H1 (cell line): ENCODE measurements at regions not wholly inside any gene's neighbourhood (a gene's known extent, or its start where the extent isn't known, plus 50 kb on each side); places are given as distances from the start of the nearest gene placed in this dataset.

Experiments
- CHD1 ChIP-seq: IDR thresholded peaks from 2 replicates; pipeline ENCODE4 v1.6.1; 2012; ENCODE audit warnings: low read depth, low read length, improper control_type of control experiment
- KDM5A ChIP-seq: fragments of 200-600 bp; IDR thresholded peaks from 2 replicates; pipeline ENCODE4 v1.7.1; 2012; ENCODE audit warnings: mild to moderate bottlenecking, low read length, inconsistent platforms, mixed read lengths
- TCF12 ChIP-seq: IDR thresholded peaks from 2 replicates; pipeline ENCODE4 v1.6.1; 2011; ENCODE audit warnings: low read depth, mild to moderate bottlenecking, low read length
- TF ChIP-seq, protein P1 (sequence below): fragments of 300-600 bp; sonication (generic); IDR thresholded peaks from 2 replicates; pipeline ENCODE4 v1.7.1; 2012; ENCODE audit warnings: low read length, moderate library complexity, mild to moderate bottlenecking, inconsistent platforms; ENCODE audit not compliant: insufficient replicate concordance

DNA sequence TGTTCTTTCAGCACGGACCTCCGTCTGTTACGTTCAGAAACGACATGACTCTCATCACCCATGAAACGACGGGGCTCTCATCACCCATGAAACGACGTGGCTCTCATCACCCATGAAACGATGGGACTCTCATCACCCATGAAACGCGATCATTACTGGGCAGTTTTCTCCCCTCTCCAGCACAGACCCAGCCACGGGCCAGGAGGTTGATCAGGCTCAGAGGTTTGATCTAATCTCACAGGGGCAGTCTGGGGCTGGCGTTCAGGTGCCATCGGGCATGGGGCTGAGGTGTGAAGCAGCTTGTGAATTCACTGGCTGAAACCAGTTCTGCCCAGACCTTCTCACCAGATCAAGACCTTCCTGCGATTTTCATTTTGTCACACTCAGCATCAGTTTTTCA is 296.4 kb downstream of the NDUFA10 start (continued):
- TF ChIP-seq KDM5A: no peak
- TF ChIP-seq CHD1: no peak
- TF ChIP-seq, protein P1, sequence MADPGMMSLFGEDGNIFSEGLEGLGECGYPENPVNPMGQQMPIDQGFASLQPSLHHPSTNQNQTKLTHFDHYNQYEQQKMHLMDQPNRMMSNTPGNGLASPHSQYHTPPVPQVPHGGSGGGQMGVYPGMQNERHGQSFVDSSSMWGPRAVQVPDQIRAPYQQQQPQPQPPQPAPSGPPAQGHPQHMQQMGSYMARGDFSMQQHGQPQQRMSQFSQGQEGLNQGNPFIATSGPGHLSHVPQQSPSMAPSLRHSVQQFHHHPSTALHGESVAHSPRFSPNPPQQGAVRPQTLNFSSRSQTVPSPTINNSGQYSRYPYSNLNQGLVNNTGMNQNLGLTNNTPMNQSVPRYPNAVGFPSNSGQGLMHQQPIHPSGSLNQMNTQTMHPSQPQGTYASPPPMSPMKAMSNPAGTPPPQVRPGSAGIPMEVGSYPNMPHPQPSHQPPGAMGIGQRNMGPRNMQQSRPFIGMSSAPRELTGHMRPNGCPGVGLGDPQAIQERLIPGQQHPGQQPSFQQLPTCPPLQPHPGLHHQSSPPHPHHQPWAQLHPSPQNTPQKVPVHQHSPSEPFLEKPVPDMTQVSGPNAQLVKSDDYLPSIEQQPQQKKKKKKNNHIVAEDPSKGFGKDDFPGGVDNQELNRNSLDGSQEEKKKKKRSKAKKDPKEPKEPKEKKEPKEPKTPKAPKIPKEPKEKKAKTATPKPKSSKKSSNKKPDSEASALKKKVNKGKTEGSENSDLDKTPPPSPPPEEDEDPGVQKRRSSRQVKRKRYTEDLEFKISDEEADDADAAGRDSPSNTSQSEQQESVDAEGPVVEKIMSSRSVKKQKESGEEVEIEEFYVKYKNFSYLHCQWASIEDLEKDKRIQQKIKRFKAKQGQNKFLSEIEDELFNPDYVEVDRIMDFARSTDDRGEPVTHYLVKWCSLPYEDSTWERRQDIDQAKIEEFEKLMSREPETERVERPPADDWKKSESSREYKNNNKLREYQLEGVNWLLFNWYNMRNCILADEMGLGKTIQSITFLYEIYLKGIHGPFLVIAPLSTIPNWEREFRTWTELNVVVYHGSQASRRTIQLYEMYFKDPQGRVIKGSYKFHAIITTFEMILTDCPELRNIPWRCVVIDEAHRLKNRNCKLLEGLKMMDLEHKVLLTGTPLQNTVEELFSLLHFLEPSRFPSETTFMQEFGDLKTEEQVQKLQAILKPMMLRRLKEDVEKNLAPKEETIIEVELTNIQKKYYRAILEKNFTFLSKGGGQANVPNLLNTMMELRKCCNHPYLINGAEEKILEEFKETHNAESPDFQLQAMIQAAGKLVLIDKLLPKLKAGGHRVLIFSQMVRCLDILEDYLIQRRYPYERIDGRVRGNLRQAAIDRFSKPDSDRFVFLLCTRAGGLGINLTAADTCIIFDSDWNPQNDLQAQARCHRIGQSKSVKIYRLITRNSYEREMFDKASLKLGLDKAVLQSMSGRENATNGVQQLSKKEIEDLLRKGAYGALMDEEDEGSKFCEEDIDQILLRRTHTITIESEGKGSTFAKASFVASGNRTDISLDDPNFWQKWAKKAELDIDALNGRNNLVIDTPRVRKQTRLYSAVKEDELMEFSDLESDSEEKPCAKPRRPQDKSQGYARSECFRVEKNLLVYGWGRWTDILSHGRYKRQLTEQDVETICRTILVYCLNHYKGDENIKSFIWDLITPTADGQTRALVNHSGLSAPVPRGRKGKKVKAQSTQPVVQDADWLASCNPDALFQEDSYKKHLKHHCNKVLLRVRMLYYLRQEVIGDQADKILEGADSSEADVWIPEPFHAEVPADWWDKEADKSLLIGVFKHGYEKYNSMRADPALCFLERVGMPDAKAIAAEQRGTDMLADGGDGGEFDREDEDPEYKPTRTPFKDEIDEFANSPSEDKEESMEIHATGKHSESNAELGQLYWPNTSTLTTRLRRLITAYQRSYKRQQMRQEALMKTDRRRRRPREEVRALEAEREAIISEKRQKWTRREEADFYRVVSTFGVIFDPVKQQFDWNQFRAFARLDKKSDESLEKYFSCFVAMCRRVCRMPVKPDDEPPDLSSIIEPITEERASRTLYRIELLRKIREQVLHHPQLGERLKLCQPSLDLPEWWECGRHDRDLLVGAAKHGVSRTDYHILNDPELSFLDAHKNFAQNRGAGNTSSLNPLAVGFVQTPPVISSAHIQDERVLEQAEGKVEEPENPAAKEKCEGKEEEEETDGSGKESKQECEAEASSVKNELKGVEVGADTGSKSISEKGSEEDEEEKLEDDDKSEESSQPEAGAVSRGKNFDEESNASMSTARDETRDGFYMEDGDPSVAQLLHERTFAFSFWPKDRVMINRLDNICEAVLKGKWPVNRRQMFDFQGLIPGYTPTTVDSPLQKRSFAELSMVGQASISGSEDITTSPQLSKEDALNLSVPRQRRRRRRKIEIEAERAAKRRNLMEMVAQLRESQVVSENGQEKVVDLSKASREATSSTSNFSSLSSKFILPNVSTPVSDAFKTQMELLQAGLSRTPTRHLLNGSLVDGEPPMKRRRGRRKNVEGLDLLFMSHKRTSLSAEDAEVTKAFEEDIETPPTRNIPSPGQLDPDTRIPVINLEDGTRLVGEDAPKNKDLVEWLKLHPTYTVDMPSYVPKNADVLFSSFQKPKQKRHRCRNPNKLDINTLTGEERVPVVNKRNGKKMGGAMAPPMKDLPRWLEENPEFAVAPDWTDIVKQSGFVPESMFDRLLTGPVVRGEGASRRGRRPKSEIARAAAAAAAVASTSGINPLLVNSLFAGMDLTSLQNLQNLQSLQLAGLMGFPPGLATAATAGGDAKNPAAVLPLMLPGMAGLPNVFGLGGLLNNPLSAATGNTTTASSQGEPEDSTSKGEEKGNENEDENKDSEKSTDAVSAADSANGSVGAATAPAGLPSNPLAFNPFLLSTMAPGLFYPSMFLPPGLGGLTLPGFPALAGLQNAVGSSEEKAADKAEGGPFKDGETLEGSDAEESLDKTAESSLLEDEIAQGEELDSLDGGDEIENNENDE: no peak
- no peak for TF ChIP-seq TCF12
